Fibroblast of pulmonary artery (primary cell): ENCODE measurements at regions not wholly inside any gene's neighbourhood (a gene's known extent, or its start where the extent isn't known, plus 50 kb on each side); places are given as distances from the start of the nearest gene placed in this dataset.

Source experiments
- DNase-seq: peaks from one replicate; pipeline ENCODE4 v3.0.0-alpha.2; 2010; ENCODE audit warnings: low read depth
- H3K4me3 ChIP-seq: replicated peaks from 2 replicates; pipeline ENCODE4 v1.5.1; 2011; ENCODE audit warnings: low read depth, mild to moderate bottlenecking, control low read depth, low read length, moderate library complexity
- CTCF ChIP-seq: IDR thresholded peaks from 2 replicates; pipeline ENCODE4 v1.5.1; 2011; ENCODE audit warnings: mild to moderate bottlenecking, control low read depth, low read length, inconsistent platforms; ENCODE audit errors: missing control alignments

GRCh38 chr16:85166699-85167588, 54.7 kb upstream of the CIBAR2 start:
- DNase-seq, result no peak
- no peak for TF ChIP-seq CTCF
- no peak overlapping the region for H3K4me3 ChIP-seq

- no peak for DNase-seq
- no peak overlapping the region for H3K4me3 ChIP-seq
- no peak for TF ChIP-seq CTCF
Observed at GRCh38 chr16:85167589-85168537, 55.6 kb upstream of the CIBAR2 start.

DNA sequence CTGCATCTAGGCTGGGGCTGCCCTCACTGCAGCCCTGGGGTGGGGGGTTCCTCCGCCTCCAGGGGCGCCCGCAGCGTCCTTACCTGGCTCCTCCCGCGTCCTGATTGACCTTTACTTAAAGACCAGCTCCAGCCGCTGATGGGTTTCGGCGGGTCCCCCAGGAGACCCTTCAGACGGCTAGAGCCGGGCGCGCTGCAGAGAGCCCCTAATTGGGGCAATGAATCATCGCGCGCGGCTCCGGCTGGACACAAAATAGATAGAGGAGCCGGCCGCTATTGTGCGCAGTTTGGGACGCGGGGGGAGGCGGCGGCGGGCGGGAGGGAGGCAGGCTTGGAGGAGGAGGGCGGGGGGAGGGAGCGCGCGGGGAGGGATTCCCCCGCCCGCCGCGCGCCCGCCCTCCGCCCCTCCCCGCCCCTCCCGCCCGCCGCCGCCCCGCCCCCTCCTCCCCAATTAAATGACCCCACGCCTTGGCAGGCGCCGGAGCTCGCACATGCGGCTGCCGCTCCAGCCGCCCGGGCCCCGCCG, 56.5 kb upstream of the CIBAR2 start:
- no peak for TF ChIP-seq CTCF
- peak; percentile 59 for DNase-seq
- peak overlapping the region; percentile 21 for H3K4me3 ChIP-seq

DNA sequence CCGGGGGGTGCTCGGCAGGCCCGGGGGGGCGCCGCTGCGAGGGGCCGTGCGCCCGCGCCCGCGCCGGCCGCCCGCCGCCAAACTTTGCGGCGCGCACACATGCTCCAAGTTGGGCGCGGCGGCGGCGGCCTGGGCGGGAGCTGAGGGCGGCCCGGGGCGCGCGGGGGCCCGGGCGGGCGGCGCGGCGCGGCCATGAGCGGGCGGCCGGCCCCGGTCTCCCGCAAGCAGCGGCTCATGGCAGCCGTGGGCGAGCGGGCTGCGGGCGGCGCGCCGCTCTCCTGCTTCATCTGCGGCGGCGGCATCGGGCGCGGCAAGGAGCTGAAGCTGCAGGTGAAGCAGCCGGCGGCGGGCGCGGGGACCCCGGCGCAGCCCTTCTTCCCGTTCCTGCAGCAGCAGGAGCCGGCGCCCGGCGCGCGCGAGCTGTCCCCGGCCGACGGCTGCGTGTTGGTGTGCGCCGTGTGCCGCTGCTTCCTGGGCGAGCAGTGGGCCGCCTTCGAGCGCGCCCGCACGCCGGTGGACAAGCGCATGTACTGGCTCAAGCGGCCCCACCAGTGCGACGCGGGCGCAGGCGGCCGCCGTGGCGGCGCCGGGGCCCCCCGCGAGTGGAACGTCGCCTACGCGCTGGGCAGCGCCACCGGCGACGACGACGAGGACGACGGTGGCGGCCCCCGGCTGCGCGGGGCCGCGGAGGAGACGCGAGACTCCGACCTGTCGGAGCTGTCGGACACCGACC, 57.2 kb upstream of the CIBAR2 start:
- no peak for TF ChIP-seq CTCF
- DNase-seq, result peak; percentile 48
- H3K4me3 ChIP-seq, result peak overlapping the region; percentile 22

GRCh38 chr16:85170066-85170491, 57.8 kb upstream of the CIBAR2 start:
- peak overlapping the region; percentile 25 for H3K4me3 ChIP-seq
- DNase-seq, result no peak
- no peak for TF ChIP-seq CTCF

DNA sequence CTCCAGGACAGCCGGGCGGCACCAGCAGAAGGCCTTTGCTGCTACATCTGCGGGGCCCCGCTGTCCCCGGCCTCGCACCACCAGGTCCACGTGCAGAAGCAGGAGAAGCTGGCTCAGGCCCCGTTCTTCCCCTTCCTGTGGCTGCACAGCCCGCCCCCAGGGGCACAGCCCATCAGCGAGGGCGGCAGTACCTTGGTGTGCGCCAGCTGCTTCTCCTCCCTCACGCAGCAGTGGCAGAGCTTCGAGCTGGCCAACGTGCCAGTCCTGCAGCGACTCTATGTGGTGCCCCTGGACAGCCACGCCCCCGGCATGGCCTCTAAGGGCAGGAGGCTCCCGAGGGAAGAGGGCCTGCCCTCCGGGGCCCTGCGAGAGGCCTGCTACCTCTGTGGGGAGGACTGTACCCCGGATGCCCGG, 58.3 kb upstream of the CIBAR2 start:
- TF ChIP-seq CTCF, result no peak
- DNase-seq, result no peak
- H3K4me3 ChIP-seq, result peak overlapping the region; percentile 57
